Panc1 (cell line): ENCODE measurements at regions not wholly inside any gene's neighbourhood (a gene's known extent, or its start where the extent isn't known, plus 50 kb on each side); places are given as distances from the start of the nearest gene placed in this dataset.

Experiments used
- ATAC-seq: fragments of 200-7000 bp; cut with Tn5 transposase; 2 replicates; pipeline ENCODE4 v1.9.1; 2020; ENCODE audit warnings: mild to moderate bottlenecking, moderate library complexity
- BruUV-seq: library from RNA; stranded (reverse); fragments of 400-500 nt; replicated peaks from 2 replicates; lab custom pipeline; 2021; lab: Mats Ljungman, UMichigan
- CTCF ChIA-PET: fragments of 300-600 bp; sonication (Branson Sonifier 250); formaldehyde crosslinking; loops from one replicate; lab custom pipeline; 2022; ENCODE audit warnings: antibody characterized with exemption; lab: Charles Lee
- POLR2A ChIA-PET: fragments of 300-600 bp; sonication (Branson Sonifier 250); formaldehyde crosslinking; loops from one replicate; lab custom pipeline; 2022; ENCODE audit warnings: antibody characterized with exemption; lab: Charles Lee
- DNase-seq: peaks from one replicate; pipeline ENCODE4 v3.0.0-alpha.2; 2010; ENCODE audit warnings: low read depth, low spot score
- H3K27ac ChIP-seq: 2 replicates; pipeline ENCODE4 v1.5.1; 2011; ENCODE audit warnings: mild to moderate bottlenecking, low read length, inconsistent platforms
- H3K27me3 ChIP-seq: fragments of 200-500 bp; sonication (Bioruptor generic); 2 replicates; pipeline ENCODE4 v1.6.0; 2014; ENCODE audit warnings: low read length, inconsistent platforms; ENCODE audit not compliant: control insufficient read depth, insufficient read depth
- H3K36me3 ChIP-seq: fragments of 200-500 bp; sonication (Bioruptor generic); 2 replicates; pipeline ENCODE4 v1.5.1; 2014; ENCODE audit warnings: inconsistent platforms, mild to moderate bottlenecking, low read length, moderate library complexity; ENCODE audit not compliant: control insufficient read depth, insufficient read depth
- H3K4me1 ChIP-seq: 2 replicates; pipeline ENCODE4 v1.5.1; 2011; ENCODE audit warnings: inconsistent platforms, mild to moderate bottlenecking, low read length, moderate library complexity; ENCODE audit not compliant: control insufficient read depth, insufficient read depth
- H3K4me3 ChIP-seq, 2 experiments: 2 replicates each; pipeline ENCODE4 v1.5.1; 2011 to 2012; ENCODE audit warnings: low read depth in 2 of 2, low read length in 2 of 2, mild to moderate bottlenecking in 2 of 2, inconsistent platforms in 1 of 2, moderate library complexity in 1 of 2
- H3K9me3 ChIP-seq: fragments of 200-500 bp; sonication (Bioruptor generic); 2 replicates; pipeline ENCODE4 v1.5.1; 2014; ENCODE audit warnings: low read depth, mild to moderate bottlenecking, inconsistent platforms, low read length, moderate library complexity; ENCODE audit not compliant: control insufficient read depth, insufficient read depth
- CTCF ChIP-seq: fragments of 450-650 bp; IDR thresholded peaks from 2 replicates; pipeline ENCODE4 v1.5.1; 2017; ENCODE audit warnings: mild to moderate bottlenecking
- POLR2AphosphoS5 ChIP-seq: IDR thresholded peaks from 2 replicates; pipeline ENCODE4 v1.6.1; 2012; ENCODE audit warnings: mild to moderate bottlenecking, low read depth, low read length, moderate library complexity
- REST ChIP-seq, 2 experiments: IDR thresholded peaks; 2 replicates each; pipeline ENCODE4 v1.6.1; 2011 to 2012; ENCODE audit warnings: low read depth in 2 of 2, control low read depth in 1 of 2, low read length in 1 of 2, mild to moderate bottlenecking in 1 of 2, moderate library complexity in 1 of 2; ENCODE audit not compliant: insufficient read depth in 1 of 2
- SIN3A ChIP-seq: IDR thresholded peaks from 2 replicates; pipeline ENCODE4 v1.6.1; 2012; ENCODE audit warnings: low read depth, mild to moderate bottlenecking, low read length, moderate library complexity, borderline replicate concordance; ENCODE audit not compliant: insufficient read depth
- TCF7L2 ChIP-seq: IDR thresholded peaks from 2 replicates; pipeline ENCODE4 v1.6.1; 2011; ENCODE audit warnings: mild to moderate bottlenecking, low read depth, low read length, inconsistent platforms
- in situ Hi-C: cut with HindIII; loops from 2 replicates; pipeline ENCODE4 v1.10.0; 2016; ENCODE audit warnings: low sequenced_read_pairs, low pct_unique_long_range_greater_than_20kb
- intact Hi-C: fragments of 100-400 bp; cut with micrococcal nuclease; formaldehyde crosslinking; loops from one replicate; pipeline ENCODE4 v1.10.0; 2022; ENCODE audit not compliant: unreplicated experiment

- ChIA-PET CTCF (no interaction called here), POLR2A (no interaction called here)
- Histone ChIP-seq H3K9me3 (no peaks in the 10 kb centered on the region), H3K36me3 (no peaks in the 10 kb centered on the region), H3K4me3 (no peak overlapping the region), H3K27me3 (no peaks in the 10 kb centered on the region), H3K27ac (peak overlapping the region; percentile 86), H3K4me1 (peaks cover 17% of the 10 kb centered on the region)
- no TSS peak for BruUV-seq
- DNase-seq (no peak), ATAC-seq (no peak)
- in situ Hi-C loops: no loop called here
- intact Hi-C loops: loop anchor here (10.0 kb wide), 1 partner anchor 870 kb away; no protein-coding TSS in a partner anchor
- TF ChIP-seq TCF7L2 (no peak), REST (IDR thresholded peaks at IDR 0.05; ENCODE audit: insufficient read depth in 1 of 2, low read depth in 2 of 2, low read length in 1 of 2) (no peak), CTCF (no peak), POLR2AphosphoS5 (no peak), SIN3A (no peak)
Observed at GRCh38 chr3:177514611-177515499, 317.6 kb upstream of the TBL1XR1 start.

GRCh38 chr3:177515786-177516157 lies 318.5 kb upstream of the TBL1XR1 start:
- H3K4me1 ChIP-seq: peaks cover 17% of the 10 kb centered on the region
- H3K4me3 ChIP-seq: no peak overlapping the region
- no peaks in the 10 kb centered on the region for H3K27me3 ChIP-seq
- in situ Hi-C loops: no loop called here
- ChIA-PET CTCF (no interaction called here), POLR2A (interaction anchor here (0.9 kb wide), 1 partner anchor 67 kb away, joined by 3 read pairs; no protein-coding TSS in a partner anchor)
- no peaks in the 10 kb centered on the region for H3K36me3 ChIP-seq
- BruUV-seq: no TSS peak
- TF ChIP-seq TCF7L2 (no peak), SIN3A (no peak), CTCF (no peak), REST (IDR thresholded peaks at IDR 0.05; ENCODE audit: insufficient read depth in 1 of 2, low read depth in 2 of 2, low read length in 1 of 2) (no peak), POLR2AphosphoS5 (no peak)
- H3K27ac ChIP-seq: peak overlapping the region; percentile 86
- ATAC-seq: no peak
- no peak for DNase-seq
- no peaks in the 10 kb centered on the region for H3K9me3 ChIP-seq
- intact Hi-C loops: loop anchor here (10.0 kb wide), 1 partner anchor 869 kb away; no protein-coding TSS in a partner anchor
